ENCODE measurements at regions not wholly inside any gene's neighbourhood (a gene's known extent, or its start where the extent isn't known, plus 50 kb on each side); places are given as distances from the start of the nearest gene placed in this dataset.

GRCh38 chr6:166774770-166775169, 147.7 kb upstream of the RPS6KA2 start:
- DNase-seq (ENCODE audit: low spot score) = no peak

- DNase-seq (ENCODE audit: low spot score) = no peak
These were observed 147.2 kb upstream of the RPS6KA2 start for GRCh38 chr6:166774292-166774691.

- no peak for DNase-seq (ENCODE audit: low spot score)
These were observed 145.5 kb upstream of the RPS6KA2 start for GRCh38 chr6:166772518-166772917.

- no peak for DNase-seq (ENCODE audit: low spot score)
These were observed 144.7 kb upstream of the RPS6KA2 start for GRCh38 chr6:166771701-166772100.

GRCh38 chr6:166770216-166771116, 143.4 kb upstream of the RPS6KA2 start:
- DNase-seq (ENCODE audit: low spot score) = no peak

- no peak for DNase-seq (ENCODE audit: low spot score)
These were observed 142.6 kb upstream of the RPS6KA2 start for GRCh38 chr6:166769648-166770047.

- no peak for DNase-seq (ENCODE audit: low spot score)
These were observed 141.7 kb upstream of the RPS6KA2 start for GRCh38 chr6:166768761-166769160.

- DNase-seq (ENCODE audit: low spot score) = no peak
These were observed 140.2 kb upstream of the RPS6KA2 start for GRCh38 chr6:166767230-166767629.

- no peak for DNase-seq (ENCODE audit: low spot score)
These were observed 139.7 kb upstream of the RPS6KA2 start for GRCh38 chr6:166766769-166767168.

- DNase-seq (ENCODE audit: low spot score) = no peak
These were observed 138.1 kb upstream of the RPS6KA2 start for GRCh38 chr6:166765234-166765541.

- DNase-seq (ENCODE audit: low spot score) = no peak
These were observed 137.6 kb upstream of the RPS6KA2 start for GRCh38 chr6:166764473-166765233.

GRCh38 chr6:166763606-166764472, 136.8 kb upstream of the RPS6KA2 start:
- DNase-seq (ENCODE audit: low spot score) = no peak

GRCh38 chr6:166761801-166762200, 134.8 kb upstream of the RPS6KA2 start:
- DNase-seq (ENCODE audit: low spot score) = no peak

- DNase-seq (ENCODE audit: low spot score) = no peak
These were observed 133.2 kb upstream of the RPS6KA2 start for GRCh38 chr6:166760288-166760687.

GRCh38 chr6:166758136-166758704, 131.2 kb upstream of the RPS6KA2 start:
- no peak for DNase-seq (ENCODE audit: low spot score)

GRCh38 chr6:166757232-166758135, 130.4 kb upstream of the RPS6KA2 start:
- no peak for DNase-seq (ENCODE audit: low spot score)

- no peak for DNase-seq (ENCODE audit: low spot score)
These were observed 127.4 kb upstream of the RPS6KA2 start for GRCh38 chr6:166754218-166755030.

- DNase-seq (ENCODE audit: low spot score) = no peak
These were observed 126.1 kb upstream of the RPS6KA2 start for GRCh38 chr6:166752928-166753721.

- no peak for DNase-seq (ENCODE audit: low spot score)
These were observed 125.0 kb upstream of the RPS6KA2 start for GRCh38 chr6:166752097-166752496.
